Breast epithelium (tissue), 3 donors: ENCODE measurements at regions not wholly inside any gene's neighbourhood (a gene's known extent, or its start where the extent isn't known, plus 50 kb on each side); places are given as distances from the start of the nearest gene placed in this dataset.

ENCODE experiments used
- POLR2A ChIP-seq: fragments of 450-650 bp; IDR thresholded peaks from one replicate; pipeline ENCODE4 v1.6.1; 2016; ENCODE audit warnings: antibody characterized with exemption, mild to moderate bottlenecking, moderate library complexity
- POLR2AphosphoS5 ChIP-seq, 3 donors: sonication (generic); formaldehyde crosslinking; IDR thresholded peaks; one replicate each; pipeline ENCODE4 v1.6.1; 2017; ENCODE audit warnings: antibody characterized with exemption in 3 of 3
- TF ChIP-seq, protein P1 (sequence below), 3 donors: fragments of 450-650 bp; IDR thresholded peaks; one replicate each; pipeline ENCODE4 v1.5.1; 2016 to 2017; ENCODE audit warnings: antibody characterized with exemption in 3 of 3, mild to moderate bottlenecking in 3 of 3, moderate library complexity in 3 of 3

DNA sequence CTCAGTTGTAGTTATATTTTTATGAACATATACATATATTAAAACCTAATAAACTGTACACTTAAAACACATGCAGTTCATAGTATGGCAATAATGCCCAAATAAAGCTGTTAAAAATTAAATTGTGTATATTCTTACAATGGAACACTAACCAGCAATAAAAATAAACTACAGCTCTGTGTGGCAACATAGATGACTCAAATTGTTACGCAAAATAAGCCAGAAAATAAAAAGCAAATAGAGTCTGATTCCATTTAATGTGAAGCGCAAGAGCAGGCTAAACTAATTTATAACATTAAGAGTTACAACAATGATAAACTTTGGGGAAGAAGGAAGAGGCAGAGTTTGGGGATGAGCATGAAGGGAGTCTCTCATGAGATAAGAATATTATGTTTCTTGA, 597.3 kb downstream of the TLE1 start:
- no peak for TF ChIP-seq POLR2A
- TF ChIP-seq, protein P1, sequence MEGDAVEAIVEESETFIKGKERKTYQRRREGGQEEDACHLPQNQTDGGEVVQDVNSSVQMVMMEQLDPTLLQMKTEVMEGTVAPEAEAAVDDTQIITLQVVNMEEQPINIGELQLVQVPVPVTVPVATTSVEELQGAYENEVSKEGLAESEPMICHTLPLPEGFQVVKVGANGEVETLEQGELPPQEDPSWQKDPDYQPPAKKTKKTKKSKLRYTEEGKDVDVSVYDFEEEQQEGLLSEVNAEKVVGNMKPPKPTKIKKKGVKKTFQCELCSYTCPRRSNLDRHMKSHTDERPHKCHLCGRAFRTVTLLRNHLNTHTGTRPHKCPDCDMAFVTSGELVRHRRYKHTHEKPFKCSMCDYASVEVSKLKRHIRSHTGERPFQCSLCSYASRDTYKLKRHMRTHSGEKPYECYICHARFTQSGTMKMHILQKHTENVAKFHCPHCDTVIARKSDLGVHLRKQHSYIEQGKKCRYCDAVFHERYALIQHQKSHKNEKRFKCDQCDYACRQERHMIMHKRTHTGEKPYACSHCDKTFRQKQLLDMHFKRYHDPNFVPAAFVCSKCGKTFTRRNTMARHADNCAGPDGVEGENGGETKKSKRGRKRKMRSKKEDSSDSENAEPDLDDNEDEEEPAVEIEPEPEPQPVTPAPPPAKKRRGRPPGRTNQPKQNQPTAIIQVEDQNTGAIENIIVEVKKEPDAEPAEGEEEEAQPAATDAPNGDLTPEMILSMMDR (IDR thresholded peaks at IDR 0.05) = no peak
- TF ChIP-seq POLR2AphosphoS5 (IDR thresholded peaks at IDR 0.05) = no peak
